ENCODE measurements at regions not wholly inside any gene's neighbourhood (a gene's known extent, or its start where the extent isn't known, plus 50 kb on each side); places are given as distances from the start of the nearest gene placed in this dataset.

DNA sequence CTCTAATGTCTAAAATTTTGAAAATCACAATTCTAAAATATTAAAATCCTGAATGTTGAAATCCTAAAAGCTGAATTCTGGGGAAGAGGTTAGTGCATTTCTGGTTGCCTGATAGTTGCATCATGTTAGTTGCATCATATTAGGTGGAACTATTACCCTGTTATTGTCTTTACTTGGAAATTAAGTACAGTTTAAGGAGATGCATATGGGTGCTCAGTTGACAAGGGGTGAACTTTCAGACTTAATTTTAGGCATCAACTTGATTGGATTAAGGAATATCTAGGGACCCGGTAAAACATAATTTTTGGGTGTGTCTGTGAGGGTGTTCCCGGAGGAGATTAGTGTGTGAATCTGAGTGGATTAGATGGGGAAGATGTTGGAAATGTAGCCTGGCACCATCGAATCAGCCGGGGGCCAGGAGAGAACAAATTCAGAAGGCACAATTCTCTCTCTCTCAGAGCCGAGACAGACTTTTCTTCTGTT, 409.8 kb downstream of the PLCL1 start:
- Histone ChIP-seq H3K4me3 (no peak overlapping the region), H3K36me3 (no peaks in the 10 kb centered on the region), H3K27ac (replicated peaks in 1 of 4) (no peak overlapping the region), H3K27me3 (no peaks in the 10 kb centered on the region), H3K4me1 (no peaks in the 10 kb centered on the region), H3K9me3 (no peaks in the 10 kb centered on the region)
- 85% methylated on average over 5 of the region's 5 CpGs for WGBS
- intact Hi-C loops (cut with DNase I) = no loop called here
- no peak for DNase-seq (ENCODE audit: extremely low spot score)
- no peak for TF ChIP-seq POLR2AphosphoS5 (IDR thresholded peaks at IDR 0.05)
- TF ChIP-seq, protein P1, sequence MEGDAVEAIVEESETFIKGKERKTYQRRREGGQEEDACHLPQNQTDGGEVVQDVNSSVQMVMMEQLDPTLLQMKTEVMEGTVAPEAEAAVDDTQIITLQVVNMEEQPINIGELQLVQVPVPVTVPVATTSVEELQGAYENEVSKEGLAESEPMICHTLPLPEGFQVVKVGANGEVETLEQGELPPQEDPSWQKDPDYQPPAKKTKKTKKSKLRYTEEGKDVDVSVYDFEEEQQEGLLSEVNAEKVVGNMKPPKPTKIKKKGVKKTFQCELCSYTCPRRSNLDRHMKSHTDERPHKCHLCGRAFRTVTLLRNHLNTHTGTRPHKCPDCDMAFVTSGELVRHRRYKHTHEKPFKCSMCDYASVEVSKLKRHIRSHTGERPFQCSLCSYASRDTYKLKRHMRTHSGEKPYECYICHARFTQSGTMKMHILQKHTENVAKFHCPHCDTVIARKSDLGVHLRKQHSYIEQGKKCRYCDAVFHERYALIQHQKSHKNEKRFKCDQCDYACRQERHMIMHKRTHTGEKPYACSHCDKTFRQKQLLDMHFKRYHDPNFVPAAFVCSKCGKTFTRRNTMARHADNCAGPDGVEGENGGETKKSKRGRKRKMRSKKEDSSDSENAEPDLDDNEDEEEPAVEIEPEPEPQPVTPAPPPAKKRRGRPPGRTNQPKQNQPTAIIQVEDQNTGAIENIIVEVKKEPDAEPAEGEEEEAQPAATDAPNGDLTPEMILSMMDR (IDR thresholded peaks at IDR 0.05) = no peak
- no peak for TF ChIP-seq EP300 (IDR thresholded peaks at IDR 0.05)
- TF ChIP-seq POLR2A (IDR thresholded peaks at IDR 0.05; ENCODE audit: low read depth) = no peak

DNA sequence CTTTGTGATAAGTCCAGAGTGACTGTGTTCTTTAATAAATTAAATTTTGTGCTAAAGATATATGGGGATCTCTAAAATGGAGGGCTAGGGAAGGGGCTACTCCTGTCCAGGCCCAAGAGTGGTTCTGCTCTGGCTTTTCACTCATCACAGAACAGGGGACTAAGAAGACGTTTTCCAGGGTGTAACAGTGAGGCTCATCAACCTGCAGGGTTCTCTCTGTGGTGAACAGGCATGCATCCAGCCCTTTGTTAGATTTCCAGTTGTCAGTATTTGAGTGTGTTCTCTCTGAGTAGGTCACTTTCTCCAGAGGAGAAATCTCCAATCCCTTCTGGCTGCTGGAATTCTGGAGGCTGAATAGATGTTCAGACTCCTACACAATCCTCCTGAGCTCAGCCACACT, 408.9 kb downstream of the PLCL1 start:
- no peak for TF ChIP-seq POLR2AphosphoS5 (IDR thresholded peaks at IDR 0.05)
- no peak for TF ChIP-seq EP300 (IDR thresholded peaks at IDR 0.05)
- TF ChIP-seq, protein P1 (IDR thresholded peaks at IDR 0.05) = no peak
- no peak for TF ChIP-seq POLR2A (IDR thresholded peaks at IDR 0.05; ENCODE audit: low read depth)
- Histone ChIP-seq H3K4me3 (no peak overlapping the region), H3K36me3 (no peaks in the 10 kb centered on the region), H3K27ac (replicated peaks in 1 of 4) (no peak overlapping the region), H3K9me3 (no peaks in the 10 kb centered on the region), H3K27me3 (no peaks in the 10 kb centered on the region), H3K4me1 (no peaks in the 10 kb centered on the region)
- intact Hi-C loops (cut with DNase I) = no loop called here
- 79% methylated on average over 1 of the region's 1 CpG for WGBS
- DNase-seq (ENCODE audit: extremely low spot score) = no peak

DNA sequence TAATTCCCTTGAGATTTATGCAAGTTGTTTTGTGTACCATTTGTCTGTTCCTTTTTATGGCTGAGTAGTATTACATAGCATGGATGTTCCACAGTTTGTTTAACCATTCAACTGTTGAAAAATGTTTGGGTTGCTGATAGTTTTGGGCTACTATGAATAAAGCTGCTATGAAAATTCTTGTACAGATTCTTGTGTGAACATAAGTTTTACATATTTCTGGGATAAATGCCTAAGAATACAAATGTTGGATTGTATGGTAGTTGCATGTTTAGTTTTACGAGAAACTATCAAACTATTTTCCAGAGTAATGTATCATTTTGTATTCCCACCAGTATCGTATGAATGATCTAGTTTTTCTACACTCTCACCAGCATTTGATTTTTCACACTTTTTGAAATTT, 407.3 kb downstream of the PLCL1 start:
- H3K9me3 ChIP-seq = no peaks in the 10 kb centered on the region
- WGBS = 92% methylated on average over 2 of the region's 2 CpGs
- TF ChIP-seq POLR2AphosphoS5 (IDR thresholded peaks at IDR 0.05) (no peak), POLR2A (IDR thresholded peaks at IDR 0.05; ENCODE audit: low read depth) (no peak), EP300 (IDR thresholded peaks at IDR 0.05) (no peak)
- TF ChIP-seq, protein P1 (IDR thresholded peaks at IDR 0.05) = no peak
- intact Hi-C loops (cut with DNase I) = no loop called here
- DNase-seq (ENCODE audit: extremely low spot score) = no peak
- H3K4me3 ChIP-seq = no peak overlapping the region
- no peak overlapping the region for H3K27ac ChIP-seq (replicated peaks in 1 of 4)
- no peaks in the 10 kb centered on the region for H3K27me3 ChIP-seq
- H3K36me3 ChIP-seq = no peaks in the 10 kb centered on the region
- H3K4me1 ChIP-seq = no peaks in the 10 kb centered on the region

DNA sequence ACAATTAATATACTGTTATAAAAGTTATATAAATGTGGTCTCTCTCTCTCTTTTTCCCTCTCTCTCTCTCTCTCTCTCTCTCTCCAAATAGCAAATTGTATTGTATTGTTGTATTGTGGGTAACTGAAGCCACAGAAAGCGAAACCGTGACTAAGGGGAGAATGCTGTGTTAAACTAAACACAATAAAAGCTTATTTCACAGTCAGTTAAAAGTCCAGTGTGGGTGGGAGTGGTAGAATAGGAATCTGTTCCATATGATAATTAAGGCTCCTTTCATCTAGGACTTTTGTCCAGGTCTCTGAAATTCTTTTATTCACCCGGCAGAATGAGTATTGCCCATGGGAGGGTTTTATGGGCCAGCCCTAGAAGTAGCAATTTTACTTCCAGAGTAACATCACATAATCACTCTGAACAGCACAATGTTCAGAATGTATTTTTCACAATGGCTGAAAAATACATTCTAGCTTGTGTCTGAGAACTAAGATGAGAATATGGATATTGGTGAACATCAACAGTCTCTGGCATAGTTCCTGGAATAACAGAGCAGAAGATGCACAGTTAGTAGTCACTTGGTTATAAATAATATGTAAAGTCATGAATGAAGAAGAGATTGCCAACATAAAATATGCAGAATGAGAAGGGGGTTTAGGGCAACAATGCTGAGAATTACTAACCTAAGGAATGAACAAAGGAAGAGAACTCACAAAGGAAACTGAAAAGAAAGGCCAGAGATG, 399.1 kb downstream of the PLCL1 start:
- Histone ChIP-seq H3K27me3 (no peaks in the 10 kb centered on the region), H3K4me3 (no peak overlapping the region), H3K4me1 (no peaks in the 10 kb centered on the region), H3K27ac (replicated peaks in 1 of 4) (no peak overlapping the region), H3K9me3 (no peaks in the 10 kb centered on the region), H3K36me3 (no peaks in the 10 kb centered on the region)
- intact Hi-C loops (cut with DNase I) = no loop called here
- WGBS = 77% methylated on average over 3 of the region's 3 CpGs
- TF ChIP-seq POLR2AphosphoS5 (IDR thresholded peaks at IDR 0.05) (no peak), POLR2A (IDR thresholded peaks at IDR 0.05; ENCODE audit: low read depth) (no peak), EP300 (IDR thresholded peaks at IDR 0.05) (no peak)
- TF ChIP-seq, protein P1 (IDR thresholded peaks at IDR 0.05) = no peak
- DNase-seq (ENCODE audit: extremely low spot score) = no peak

Small RNA genes lying in the stretch of these regions (small RNA-seq; reads per million reads assigned to genes)
- 0 reads per million in 3 donors for gene RNU7-147P

Data from esophagus muscularis mucosa (tissue), 4 donors.